Skin of body (tissue), 1 donor: ENCODE measurements at regions not wholly inside any gene's neighbourhood (a gene's known extent, or its start where the extent isn't known, plus 50 kb on each side); places are given as distances from the start of the nearest gene placed in this dataset.
A peak's percentile ranks its signal among the peaks of the same experiment; 100 is the strongest.

ENCODE experiments used
- DNase-seq: peaks from one replicate; lab custom pipeline; 2025; lab: John Stamatoyannopoulos, UW

GRCh38 chr12:13691598-13691997 lies 289.8 kb downstream of the GRIN2B start:
- no peak for DNase-seq

- no peak for DNase-seq
Measured at GRCh38 chr12:13687633-13688032, 293.8 kb downstream of the GRIN2B start.

DNA sequence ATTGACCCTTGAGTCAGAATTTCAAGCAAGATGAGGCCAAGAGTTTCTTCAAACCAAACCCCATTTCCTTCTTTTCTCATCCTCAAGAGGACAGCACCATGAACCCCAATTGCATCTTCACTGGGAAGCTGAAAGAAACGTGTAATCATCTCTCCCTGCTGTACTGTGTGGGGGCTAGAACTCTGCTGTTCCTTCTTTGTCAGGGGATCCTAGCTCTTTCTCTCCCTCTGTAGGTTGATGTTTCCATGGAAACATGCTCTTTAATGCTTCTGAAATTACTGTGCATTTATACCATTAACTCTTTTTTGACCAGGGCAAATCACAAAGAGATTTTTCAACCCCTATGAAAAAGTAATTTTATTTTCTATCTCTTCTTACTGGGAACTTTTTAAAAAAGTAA lies 295.1 kb downstream of the GRIN2B start:
- no peak for DNase-seq

DNA sequence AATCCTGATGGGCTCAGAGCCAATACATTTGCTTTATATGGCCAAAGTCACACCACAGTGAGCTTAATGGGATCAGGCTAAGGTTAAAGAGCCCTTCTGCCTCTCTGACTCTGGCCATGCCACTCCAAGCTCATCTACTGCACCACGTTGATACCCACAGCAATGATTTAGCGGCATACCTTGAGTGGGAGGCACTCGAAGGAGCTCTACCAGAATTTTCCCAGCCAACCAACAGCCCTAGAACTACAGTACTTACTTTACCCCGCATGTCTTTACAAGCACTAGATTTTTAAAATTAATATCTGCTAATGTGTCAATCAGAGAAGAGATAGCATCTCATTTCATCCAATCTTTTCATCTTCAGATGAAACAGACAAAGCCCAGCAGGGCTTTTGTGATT lies 300.5 kb downstream of the GRIN2B start:
- no peak for DNase-seq

DNA sequence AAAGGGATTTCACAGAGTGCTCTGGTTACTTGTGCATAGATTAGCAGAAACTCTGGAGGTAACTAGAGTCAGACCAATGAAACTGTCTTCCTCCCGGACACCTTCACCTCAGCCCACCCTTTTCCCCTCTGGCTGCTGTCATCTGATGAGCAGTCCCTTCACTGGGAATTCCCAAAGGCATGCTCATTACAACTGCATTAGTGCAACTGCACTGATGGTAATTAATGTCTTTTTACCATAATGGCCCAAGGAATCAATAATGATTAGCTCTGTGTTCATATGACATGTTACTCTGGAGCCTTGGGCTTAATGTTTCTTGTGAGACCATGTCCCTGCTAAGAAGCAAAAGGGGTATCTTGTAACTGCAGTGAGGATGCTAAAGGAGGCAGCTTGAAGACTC lies 304.5 kb downstream of the GRIN2B start:
- no peak for DNase-seq

DNA sequence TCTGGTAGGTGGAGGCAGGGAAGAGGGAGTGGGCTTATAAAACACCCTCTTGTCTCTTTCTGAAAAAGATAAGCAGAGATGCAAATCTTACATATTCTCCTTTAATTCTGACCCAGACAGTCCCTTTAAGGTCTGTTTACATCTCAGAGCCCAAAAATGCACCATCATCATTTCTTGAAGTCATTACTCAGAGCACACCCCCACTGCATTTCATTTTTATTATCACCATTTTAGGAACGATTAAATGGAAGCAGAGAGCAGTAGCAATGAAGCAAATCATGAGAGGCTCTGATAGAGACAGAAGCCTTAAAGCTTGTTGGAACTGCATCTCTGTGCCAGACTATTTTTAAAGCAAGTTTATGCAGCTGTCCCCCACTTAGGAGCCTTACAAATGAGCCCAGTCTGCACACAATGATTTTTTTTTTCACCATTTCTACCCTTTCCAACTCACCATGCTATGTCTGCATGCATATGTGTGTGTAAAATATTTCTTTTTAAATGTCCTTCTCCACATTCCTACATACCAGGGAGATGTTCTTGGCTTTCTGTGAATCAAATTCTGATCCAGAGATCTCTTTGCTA lies 311.0 kb downstream of the GRIN2B start:
- no peak for DNase-seq

- DNase-seq, result no peak
Measured at GRCh38 chr12:13668880-13669279, 312.5 kb downstream of the GRIN2B start.

GRCh38 chr12:13666806-13667205 lies 314.6 kb downstream of the GRIN2B start:
- no peak for DNase-seq

DNA sequence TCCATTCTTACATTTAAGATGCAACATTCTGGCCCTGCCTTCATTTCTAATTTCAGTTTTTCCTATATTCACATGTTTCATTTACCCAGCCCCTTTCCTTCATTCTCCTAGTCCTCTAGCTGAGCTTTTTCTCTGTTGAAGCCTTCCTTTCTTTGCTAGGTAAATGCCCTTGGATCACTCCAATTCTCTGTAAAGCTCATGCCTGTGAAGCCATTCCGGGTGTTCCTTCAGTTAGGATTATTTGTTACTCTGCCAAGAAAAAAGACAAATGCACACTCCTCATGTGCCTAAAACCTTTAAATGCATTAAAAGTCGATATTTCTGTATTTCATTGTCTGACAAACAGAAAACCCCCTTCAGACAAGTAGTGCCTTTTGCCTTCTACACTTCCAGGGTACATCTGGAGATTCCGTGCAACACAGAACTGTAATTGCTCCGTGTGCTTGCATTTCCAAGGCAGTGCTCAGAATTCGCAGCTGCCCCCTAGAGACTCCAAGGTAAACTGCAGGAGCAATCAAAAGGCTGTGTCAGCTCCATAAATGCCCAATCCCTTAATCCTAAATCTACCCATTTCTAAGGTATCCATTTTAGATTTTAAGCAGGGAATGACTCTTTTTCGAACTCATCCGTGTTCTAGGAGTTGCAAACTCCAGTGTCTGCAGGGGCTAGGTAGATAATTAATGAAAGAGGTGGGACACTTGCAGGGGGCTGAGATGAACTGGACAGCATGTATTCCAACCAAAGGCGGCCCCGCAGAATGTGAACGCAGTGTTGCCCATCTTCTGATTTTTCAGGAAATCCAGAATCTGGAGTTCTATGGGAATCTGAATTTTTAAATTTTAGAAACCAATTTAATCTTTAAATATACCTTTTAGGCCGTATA lies 320.2 kb downstream of the GRIN2B start:
- peak; percentile 73 for DNase-seq

DNA sequence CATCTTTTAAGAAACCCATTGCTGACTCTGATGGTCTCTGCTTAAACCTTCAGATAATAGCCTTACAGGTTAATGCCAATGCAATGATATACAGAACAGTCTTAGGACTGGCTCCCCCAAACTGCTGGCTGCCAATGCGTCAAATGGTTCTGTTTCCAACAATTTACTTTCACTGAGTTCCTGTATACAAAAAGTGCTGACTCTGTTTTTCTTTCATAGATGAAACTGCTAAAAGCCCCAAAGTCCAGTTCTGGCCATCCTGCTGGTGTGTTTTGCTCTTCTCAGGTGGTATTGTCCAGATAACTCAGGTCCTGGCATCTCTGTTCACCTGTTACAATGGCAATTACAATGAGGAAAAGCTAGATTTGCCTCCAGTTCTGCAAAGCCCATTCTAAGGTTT lies 326.9 kb downstream of the GRIN2B start:
- DNase-seq, result no peak

GRCh38 chr12:13652105-13652504 lies 329.3 kb downstream of the GRIN2B start:
- DNase-seq, result no peak

- DNase-seq, result no peak
Measured at GRCh38 chr12:13635709-13636108, 345.7 kb downstream of the GRIN2B start.

GRCh38 chr12:13631873-13632272 lies 349.5 kb downstream of the GRIN2B start:
- DNase-seq, result no peak

DNA sequence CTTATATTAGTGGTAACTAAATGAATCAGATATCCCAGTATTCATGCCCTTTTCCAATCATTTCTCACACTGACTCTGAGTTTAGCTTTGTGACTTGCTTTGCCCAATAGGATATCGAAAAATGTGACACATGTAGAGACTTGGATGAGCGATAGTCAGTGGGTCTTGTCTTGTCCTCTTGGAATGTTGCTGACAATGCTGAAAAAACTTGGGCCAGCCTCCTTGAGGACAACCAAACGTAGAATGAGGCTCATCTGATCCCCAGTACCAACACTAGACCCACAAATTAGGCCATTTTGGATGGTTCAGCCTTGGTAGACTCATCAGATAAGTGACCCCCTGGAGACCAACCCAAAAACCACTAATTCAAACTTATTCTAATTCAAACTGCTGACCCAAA lies 351.0 kb downstream of the GRIN2B start:
- no peak for DNase-seq

DNA sequence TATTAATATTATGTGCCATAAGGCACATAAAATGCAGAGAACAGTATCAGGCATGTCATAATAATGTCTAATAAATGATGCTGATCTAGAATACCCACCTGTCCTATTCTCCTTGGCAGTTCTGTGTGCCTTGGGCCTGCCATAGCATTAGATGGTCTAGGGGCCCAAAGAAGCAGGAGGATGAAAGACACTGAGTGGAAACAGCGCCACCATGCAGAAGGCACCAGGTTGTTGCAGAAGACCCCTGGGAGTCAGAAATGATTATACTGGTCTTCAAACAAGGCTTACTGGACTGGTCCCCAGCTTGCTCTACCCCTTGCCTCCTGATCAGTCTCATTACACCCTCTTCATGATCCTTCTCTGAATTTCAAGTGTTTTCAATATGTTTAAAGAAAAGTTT lies 353.3 kb downstream of the GRIN2B start:
- DNase-seq, result no peak

DNA sequence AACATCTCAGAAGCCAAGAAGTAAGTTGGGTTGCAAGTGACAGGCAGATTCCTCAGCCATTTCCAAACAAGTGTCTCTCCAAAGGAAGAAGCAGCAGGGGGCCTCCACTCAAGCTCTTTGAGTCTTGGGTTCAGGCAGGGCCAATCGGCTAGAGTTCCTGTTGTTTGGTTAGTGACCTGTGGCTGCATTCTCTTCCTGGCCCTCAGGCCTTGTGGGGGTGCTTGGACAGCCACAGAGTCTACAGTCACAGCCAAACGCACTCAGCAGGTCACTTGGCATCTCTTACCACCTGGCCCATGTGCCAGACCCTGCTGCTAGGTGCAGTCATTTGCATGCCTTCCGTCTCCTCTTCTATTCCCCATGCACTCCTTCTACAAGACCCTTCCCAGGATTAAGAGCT lies 353.9 kb downstream of the GRIN2B start:
- no peak for DNase-seq

DNA sequence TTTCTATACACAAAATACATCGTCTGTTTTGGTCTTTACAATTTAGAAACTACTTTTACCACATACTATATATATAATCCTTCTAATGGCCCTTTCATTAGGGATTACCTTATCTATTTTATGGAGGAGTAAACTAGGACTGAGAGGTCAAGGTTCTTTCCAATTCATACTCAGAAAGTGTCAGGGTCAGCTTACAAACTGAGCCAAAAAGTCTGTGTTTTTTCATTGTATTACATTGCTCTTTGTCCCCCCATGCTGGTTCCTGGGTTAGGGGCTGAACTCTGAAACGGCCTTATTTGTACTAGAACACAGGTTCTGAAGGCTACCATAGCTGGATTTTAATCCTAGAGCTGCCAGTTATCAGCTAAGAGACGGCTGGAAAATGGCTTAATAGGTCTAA lies 368.1 kb downstream of the GRIN2B start:
- DNase-seq, result no peak

DNA sequence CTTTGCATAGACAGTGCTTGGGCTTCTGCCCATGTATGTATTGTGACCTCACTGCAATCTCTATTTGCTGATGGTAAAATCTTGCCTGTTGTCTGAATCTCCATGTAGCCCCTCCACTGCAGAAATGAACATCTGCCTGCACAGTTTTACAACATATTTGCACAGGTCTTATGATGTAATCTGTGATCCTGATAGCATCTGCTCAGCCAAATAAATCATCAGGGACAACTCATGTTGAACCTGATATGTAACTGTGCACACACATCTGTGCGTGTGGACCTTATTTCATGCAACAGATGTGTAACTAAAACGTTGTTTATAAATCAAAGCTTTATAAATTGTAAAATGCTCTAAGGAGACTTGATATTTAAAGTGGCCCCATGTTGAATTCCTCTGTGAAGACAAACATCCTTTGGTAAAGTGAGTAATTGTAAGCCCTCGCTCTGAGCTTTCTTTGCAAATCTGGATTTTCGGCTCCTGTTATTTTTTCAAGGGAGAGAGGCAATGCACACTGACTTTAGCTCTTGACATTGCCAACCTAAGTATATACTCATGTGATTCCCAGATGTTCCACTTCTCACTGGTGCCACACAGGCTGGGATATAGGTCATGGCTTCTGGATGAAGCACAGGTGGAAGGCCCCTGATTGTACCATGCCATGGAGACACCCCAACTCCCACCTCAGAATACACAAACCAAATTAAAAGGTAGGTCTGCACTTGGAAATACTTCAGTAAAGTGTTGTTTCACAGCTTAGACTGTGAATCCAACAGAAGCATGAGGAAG lies 371.3 kb downstream of the GRIN2B start:
- DNase-seq, result no peak

- no peak for DNase-seq
Measured at GRCh38 chr12:13606290-13606689, 375.1 kb downstream of the GRIN2B start.

GRCh38 chr12:13603953-13604352 lies 377.4 kb downstream of the GRIN2B start:
- DNase-seq, result no peak

DNA sequence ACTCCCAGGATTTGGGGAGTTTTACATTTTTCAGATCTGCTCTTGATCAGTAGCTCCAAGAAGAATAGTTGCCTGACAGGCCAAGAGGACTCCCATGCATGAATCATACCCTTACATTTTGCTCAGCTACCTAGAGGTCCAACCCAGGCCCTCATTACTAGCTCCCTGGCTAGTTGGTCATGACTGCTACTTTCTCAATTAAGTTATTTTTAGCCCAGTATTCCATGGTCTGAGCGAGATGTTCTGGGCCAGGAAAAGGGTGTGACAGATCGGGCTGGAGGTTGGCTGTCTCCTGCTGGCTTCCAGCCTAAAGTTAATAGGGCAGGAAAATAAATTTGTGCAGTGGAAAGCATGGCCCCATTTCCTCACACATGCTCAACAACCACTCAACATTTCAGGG lies 379.2 kb downstream of the GRIN2B start:
- DNase-seq, result no peak

- no peak for DNase-seq
Measured at GRCh38 chr12:13599176-13599575, 382.2 kb downstream of the GRIN2B start.
